ENCODE measurements at regions not wholly inside any gene's neighbourhood (a gene's known extent, or its start where the extent isn't known, plus 50 kb on each side); places are given as distances from the start of the nearest gene placed in this dataset.
"Not testable (repeated sequence)": the region's sequence is repeated elsewhere in the genome, so short reads cannot be mapped to it uniquely, and the experiment has no call there.

- no peak for DNase-seq (ENCODE audit: low spot score)
Observed at GRCh38 chr9:31334837-31335528, 1049.5 kb upstream of the ACO1 start.

DNA sequence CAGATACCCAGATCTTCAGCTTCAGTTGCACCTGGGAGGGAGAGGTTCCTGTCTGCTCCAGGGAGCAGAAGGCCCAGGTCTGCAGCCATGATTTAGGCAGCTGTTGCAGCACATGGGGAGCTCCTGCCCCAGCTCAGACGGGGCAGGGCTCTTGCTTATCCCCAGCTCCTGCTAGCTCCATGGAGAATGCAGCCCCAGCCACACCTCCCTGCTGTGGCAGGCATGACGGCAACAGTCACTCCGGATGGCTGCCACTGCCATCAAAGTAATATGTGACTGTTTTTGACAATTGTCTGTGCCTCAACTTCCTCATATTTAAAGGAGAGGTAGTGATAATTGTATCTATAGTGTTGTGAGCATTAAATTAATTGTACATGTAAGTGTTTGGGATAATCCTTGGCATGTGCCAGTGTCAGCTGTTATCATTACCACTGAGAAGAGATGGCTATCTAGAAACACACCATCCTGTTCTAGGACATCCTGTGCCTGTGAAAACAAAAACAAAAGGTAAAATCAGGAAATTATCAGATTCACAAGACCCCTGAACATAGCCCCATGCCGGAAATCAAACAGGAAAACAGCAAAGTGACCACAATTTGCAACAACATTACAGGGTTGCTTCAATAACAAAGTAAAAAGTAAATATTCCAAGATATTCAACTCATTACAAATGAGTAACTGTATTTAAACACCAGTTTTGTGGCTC is 1048.8 kb upstream of the ACO1 start:
- no peak for DNase-seq (ENCODE audit: low spot score)

DNA sequence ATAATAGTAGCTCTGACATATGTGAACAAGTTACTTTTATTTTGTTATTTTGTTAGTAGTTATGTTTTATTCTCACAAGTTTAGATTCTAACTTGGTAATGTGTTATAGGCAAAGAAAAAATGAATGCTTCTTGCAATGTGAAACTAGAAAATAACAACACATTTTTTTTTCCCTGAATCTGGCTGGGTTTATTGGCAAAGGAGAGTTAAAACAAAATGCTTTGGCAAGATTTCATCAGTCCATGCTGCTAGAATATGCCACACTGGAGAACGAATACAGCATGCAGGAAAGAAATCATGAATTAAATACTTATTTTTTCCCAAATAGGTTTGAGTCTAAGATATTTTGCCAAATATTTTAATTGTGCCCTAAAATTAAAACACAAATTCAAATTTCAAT is 1048.1 kb upstream of the ACO1 start:
- DNase-seq (ENCODE audit: low spot score), result no peak

- DNase-seq (ENCODE audit: low spot score), result no peak
Observed at GRCh38 chr9:31336841-31337240, 1047.6 kb upstream of the ACO1 start.

GRCh38 chr9:31347082-31347617 is 1037.3 kb upstream of the ACO1 start:
- peak; percentile 19 for DNase-seq (ENCODE audit: low spot score)

GRCh38 chr9:31355159-31355882 is 1029.1 kb upstream of the ACO1 start:
- DNase-seq (ENCODE audit: low spot score), result no peak

DNA sequence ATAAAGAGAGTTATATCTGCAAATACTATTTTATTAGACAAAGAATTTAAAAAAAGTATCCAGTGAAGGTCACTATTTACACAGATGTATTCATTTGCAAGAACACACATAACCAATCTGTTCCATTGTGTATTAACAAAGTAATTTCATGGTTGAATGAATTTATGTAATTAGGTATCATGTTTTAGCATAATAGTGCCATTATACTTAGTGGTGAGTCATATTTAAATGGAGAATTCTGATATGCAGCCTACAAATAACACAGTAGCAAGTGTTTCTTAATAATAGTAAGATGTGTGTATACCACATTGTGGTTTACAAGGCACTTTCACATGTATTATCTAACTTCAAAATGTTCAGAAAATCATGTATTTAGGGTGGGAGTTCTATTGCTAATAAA is 1028.5 kb upstream of the ACO1 start:
- DNase-seq (ENCODE audit: low spot score), result no peak

DNA sequence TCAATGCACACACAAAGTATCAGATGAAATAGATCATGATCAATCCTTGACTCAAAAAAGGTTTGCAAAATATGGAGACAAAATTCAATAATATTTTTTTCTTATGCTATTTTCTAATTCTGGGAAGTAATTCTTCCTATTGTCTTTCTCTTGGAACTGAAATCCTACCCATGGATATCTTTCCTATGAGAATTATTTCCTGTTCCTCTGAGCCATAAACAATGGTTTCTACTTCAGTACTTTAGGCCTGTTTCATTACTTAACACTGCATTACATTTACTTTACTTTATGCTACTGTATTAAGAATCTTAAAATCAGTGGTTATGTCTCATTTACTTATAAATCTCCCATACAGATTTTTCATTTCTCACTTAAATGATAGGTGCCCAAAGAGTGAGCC is 1025.4 kb upstream of the ACO1 start:
- no peak for DNase-seq (ENCODE audit: low spot score)

- no peak for DNase-seq (ENCODE audit: low spot score)
Observed at GRCh38 chr9:31364171-31364570, 1020.3 kb upstream of the ACO1 start.

- no peak for DNase-seq (ENCODE audit: low spot score)
Observed at GRCh38 chr9:31372799-31373587, 1011.5 kb upstream of the ACO1 start.

DNA sequence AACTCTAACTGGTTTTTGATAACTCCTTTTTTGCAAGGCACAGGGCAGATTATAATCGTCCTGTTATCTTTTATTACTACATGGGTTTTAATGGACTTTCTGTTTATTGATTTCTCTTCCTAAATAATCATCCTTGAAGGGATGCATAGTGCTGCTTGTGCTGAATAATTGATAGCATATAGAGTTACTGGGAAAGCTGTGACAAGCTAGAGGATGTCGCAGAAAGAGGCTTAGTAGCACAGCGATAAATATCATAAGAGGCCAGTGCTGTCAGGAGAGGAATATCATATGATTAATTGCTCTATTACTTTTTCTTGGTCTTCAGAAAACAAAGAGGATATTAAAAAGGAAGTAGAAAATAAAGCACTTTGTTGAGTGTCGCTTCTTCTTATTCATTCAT is 1007.1 kb upstream of the ACO1 start:
- DNase-seq (ENCODE audit: low spot score), result no peak

DNA sequence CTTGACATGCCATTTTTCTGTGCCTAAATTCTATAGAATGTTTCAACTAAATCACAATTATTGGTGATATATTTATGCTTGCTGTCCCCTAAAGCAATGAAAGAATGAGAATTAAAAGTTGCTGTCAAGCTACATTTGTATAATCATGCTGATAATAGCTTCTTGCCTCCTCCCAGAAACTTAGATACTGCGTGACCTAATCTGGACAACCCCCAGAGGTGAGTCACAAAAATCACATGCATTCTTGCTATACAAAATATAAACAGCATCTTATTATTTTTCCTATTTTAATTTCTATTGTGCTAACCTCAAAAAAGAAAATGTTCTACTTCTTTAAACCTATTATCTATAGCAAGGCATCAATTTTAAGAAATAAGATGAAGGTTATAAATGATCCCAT is 995.8 kb upstream of the ACO1 start:
- DNase-seq (ENCODE audit: low spot score), result no peak

- no peak for DNase-seq (ENCODE audit: low spot score)
Observed at GRCh38 chr9:31389075-31389474, 995.4 kb upstream of the ACO1 start.

- no peak for DNase-seq (ENCODE audit: low spot score)
Observed at GRCh38 chr9:31390403-31391025, 993.9 kb upstream of the ACO1 start.

DNA sequence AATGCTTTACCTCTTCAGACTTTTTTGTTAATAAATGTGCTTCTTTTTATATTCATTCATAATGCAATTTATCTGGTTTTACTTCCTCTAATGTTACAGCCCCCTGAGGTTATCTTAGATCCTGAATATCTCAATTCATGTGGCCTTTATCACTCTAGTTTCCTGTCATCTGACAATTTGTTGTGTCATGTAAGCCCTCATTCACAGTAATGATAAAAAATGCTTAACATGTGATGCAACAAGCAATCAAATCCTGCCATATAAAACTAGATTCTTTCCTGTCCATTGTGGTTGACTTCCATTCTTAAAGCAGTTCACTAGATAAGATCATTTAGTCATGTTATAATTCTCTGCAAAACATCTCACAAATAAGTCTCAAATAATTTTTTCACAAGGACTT is 991.2 kb upstream of the ACO1 start:
- no peak for DNase-seq (ENCODE audit: low spot score)

DNA sequence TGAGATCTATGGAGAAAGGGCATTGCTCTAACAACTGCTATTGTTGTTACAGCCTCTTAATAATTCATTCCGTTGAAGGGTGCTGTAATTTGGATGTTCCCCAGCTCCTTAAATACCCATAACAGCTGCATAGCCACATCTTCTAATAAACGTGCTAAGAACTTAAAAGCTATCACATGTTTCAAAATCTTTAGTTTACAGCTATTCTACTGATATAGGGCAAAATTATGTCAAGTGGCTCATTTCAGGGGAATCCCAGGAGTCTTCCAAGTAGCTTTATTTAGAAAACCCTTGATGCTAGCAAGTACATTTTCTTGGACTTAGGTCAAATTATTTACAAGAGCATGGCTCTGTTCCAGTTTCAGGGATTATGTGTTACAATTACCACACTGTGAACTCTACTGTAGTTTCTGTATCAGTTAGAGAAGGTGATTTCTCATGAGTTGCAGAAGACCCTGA is 990.4 kb upstream of the ACO1 start:
- no peak for DNase-seq (ENCODE audit: low spot score)

- no peak for DNase-seq (ENCODE audit: low spot score)
Observed at GRCh38 chr9:31412081-31412480, 972.4 kb upstream of the ACO1 start.

- no peak for DNase-seq (ENCODE audit: low spot score)
Observed at GRCh38 chr9:31415164-31415563, 969.3 kb upstream of the ACO1 start.

- no peak for DNase-seq (ENCODE audit: low spot score)
Observed at GRCh38 chr9:31418419-31418818, 966.0 kb upstream of the ACO1 start.

GRCh38 chr9:31443630-31444457 is 940.6 kb upstream of the ACO1 start:
- DNase-seq (ENCODE audit: low spot score), result not testable (repeated sequence)

DNA sequence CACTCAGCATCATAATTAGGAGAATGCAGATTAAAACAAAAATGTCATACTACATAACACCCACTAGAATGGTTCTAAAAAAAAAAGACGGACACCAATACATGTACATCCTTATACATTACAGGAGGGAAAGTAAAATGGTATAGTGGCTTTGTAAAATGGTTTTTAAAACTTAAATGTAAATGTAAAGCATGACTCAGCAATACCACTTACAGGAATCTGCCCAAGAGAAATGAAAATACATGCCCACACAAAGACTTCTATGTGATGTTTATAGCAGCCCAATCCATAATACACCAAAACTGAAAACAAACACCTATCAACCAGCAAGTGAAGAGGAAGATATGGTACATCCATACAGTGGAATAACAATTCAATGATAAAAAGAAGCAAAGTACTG is 939.1 kb upstream of the ACO1 start:
- no peak for DNase-seq (ENCODE audit: low spot score)

Measured in LoVo (cell line).